ENCODE measurements at regions not wholly inside any gene's neighbourhood (a gene's known extent, or its start where the extent isn't known, plus 50 kb on each side); places are given as distances from the start of the nearest gene placed in this dataset.

DNA sequence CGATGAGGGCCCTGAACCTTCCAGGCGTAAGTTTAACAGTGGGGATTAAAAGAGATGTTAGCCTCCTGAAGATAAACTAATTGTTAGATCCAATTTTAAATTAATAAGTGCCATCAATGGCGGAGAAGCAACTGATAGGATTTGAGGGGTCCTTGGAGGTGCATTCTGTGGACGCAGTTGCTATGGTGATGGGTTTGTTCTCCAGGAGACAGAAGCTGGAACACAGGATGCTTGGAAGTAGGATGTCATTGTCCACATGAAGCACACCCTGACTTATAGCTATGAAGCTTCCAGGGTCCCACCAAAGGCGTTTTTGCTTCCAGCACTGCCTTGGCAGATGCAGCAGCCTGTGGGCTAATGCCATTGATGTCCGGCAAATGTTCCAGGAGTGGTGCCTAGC is 331.0 kb upstream of the IL12A start:
- H3K27me3 ChIP-seq (ENCODE audit: low read length), result 0 out of 2 replicates have a peak, but pooled peaks cover 3% of the 10 kb centered on the region
- no peak overlapping the region for H2AFZ ChIP-seq (ENCODE audit: low read depth, low read length, severe bottlenecking)
- H3K27ac ChIP-seq (ENCODE audit: low read depth, low read length), result no peak overlapping the region
- no peaks in the 10 kb centered on the region for H3F3A ChIP-seq (ENCODE audit: insufficient read depth)
- H3K9me3 ChIP-seq (ENCODE audit: insufficient read depth, low read length), result no peaks in the 10 kb centered on the region; the same call in 1 of the 2 replicates
- no peaks in the 10 kb centered on the region for H3K36me3 ChIP-seq (ENCODE audit: low read length)
- H3K9me2 ChIP-seq (replicated peaks; ENCODE audit: insufficient read depth, low read length), result no peaks in the 10 kb centered on the region
- no peak overlapping the region for H3K9ac ChIP-seq (ENCODE audit: low read length)
- no peaks in the 10 kb centered on the region for H4K20me1 ChIP-seq (ENCODE audit: low read depth, low read length)
- no peak overlapping the region for H3K4me3 ChIP-seq (ENCODE audit: insufficient read depth, low read length, poor library complexity, severe bottlenecking)
- no peak for TF ChIP-seq EZH2phosphoT487 (conservative IDR thresholded peaks at IDR 0.05; ENCODE audit: low read length)
- TF ChIP-seq, protein P1, sequence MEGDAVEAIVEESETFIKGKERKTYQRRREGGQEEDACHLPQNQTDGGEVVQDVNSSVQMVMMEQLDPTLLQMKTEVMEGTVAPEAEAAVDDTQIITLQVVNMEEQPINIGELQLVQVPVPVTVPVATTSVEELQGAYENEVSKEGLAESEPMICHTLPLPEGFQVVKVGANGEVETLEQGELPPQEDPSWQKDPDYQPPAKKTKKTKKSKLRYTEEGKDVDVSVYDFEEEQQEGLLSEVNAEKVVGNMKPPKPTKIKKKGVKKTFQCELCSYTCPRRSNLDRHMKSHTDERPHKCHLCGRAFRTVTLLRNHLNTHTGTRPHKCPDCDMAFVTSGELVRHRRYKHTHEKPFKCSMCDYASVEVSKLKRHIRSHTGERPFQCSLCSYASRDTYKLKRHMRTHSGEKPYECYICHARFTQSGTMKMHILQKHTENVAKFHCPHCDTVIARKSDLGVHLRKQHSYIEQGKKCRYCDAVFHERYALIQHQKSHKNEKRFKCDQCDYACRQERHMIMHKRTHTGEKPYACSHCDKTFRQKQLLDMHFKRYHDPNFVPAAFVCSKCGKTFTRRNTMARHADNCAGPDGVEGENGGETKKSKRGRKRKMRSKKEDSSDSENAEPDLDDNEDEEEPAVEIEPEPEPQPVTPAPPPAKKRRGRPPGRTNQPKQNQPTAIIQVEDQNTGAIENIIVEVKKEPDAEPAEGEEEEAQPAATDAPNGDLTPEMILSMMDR (IDR thresholded peaks at IDR 0.05; ENCODE audit: insufficient read depth, low read length, poor library complexity, severe bottlenecking), result no peak
- H3K4me2 ChIP-seq (ENCODE audit: low read depth, low read length, poor library complexity, severe bottlenecking), result no peak overlapping the region
- H3K79me2 ChIP-seq (ENCODE audit: insufficient read depth, low read length), result no peaks in the 10 kb centered on the region

DNA sequence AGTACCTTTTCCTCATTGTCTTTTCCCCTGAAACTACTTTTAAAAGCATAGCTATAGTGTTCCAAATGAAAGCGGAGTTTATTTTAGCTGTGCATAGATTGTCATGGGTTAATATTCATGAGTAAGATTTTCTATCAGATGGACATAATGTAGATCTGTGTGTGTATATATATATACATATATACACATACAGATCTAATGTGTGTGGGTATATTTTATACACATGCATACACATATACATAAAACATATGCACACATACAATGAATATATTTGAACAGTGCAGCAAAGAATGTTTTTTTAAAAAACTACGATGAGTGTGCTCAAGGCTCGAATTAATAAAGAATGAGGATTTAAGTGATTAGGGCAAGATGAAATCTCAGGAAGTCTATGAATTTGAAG is 328.3 kb upstream of the IL12A start:
- TF ChIP-seq, protein P1 (IDR thresholded peaks at IDR 0.05; ENCODE audit: insufficient read depth, low read length, poor library complexity, severe bottlenecking), result no peak
- TF ChIP-seq EZH2phosphoT487 (conservative IDR thresholded peaks at IDR 0.05; ENCODE audit: low read length), result no peak
- no peak overlapping the region for H3K4me3 ChIP-seq (ENCODE audit: insufficient read depth, low read length, poor library complexity, severe bottlenecking)
- 0 out of 2 replicates have a peak, but pooled peaks cover 3% of the 10 kb centered on the region for H3K27me3 ChIP-seq (ENCODE audit: low read length)
- H3F3A ChIP-seq (ENCODE audit: insufficient read depth), result no peaks in the 10 kb centered on the region
- no peaks in the 10 kb centered on the region for H3K9me2 ChIP-seq (replicated peaks; ENCODE audit: insufficient read depth, low read length)
- no peaks in the 10 kb centered on the region for H4K20me1 ChIP-seq (ENCODE audit: low read depth, low read length)
- H3K4me2 ChIP-seq (ENCODE audit: low read depth, low read length, poor library complexity, severe bottlenecking), result no peak overlapping the region
- no peaks in the 10 kb centered on the region for H3K79me2 ChIP-seq (ENCODE audit: insufficient read depth, low read length)
- H2AFZ ChIP-seq (ENCODE audit: low read depth, low read length, severe bottlenecking), result no peak overlapping the region
- H3K27ac ChIP-seq (ENCODE audit: low read depth, low read length), result no peak overlapping the region
- H3K9me3 ChIP-seq (ENCODE audit: insufficient read depth, low read length), result no peaks in the 10 kb centered on the region; the same call in 1 of the 2 replicates
- H3K9ac ChIP-seq (ENCODE audit: low read length), result no peak overlapping the region
- no peaks in the 10 kb centered on the region for H3K36me3 ChIP-seq (ENCODE audit: low read length)

DNA sequence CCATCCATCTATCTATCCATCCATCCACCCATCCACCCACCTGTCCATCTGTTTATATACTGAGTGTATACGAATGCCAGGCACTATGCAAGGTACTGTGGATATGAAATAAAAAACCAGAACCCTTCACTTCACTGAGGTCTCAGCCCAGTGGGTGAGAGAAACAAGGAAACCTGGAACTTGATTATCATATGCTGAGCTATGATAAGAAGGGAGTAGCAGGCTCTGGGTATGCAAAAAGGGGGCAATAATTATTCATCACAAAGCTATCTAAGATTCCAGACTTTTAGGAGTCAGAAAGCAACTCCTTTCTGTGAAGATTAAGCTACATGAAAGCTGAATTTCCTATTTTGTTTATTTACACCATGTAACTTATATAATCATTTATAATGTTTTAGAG is 327.7 kb upstream of the IL12A start:
- TF ChIP-seq EZH2phosphoT487 (conservative IDR thresholded peaks at IDR 0.05; ENCODE audit: low read length), result no peak
- TF ChIP-seq, protein P1 (IDR thresholded peaks at IDR 0.05; ENCODE audit: insufficient read depth, low read length, poor library complexity, severe bottlenecking), result no peak
- no peak overlapping the region for H3K9ac ChIP-seq (ENCODE audit: low read length)

More for the DNA sequence above, 327.7 kb upstream of the IL12A start:
- Histone ChIP-seq H3K27ac (ENCODE audit: low read depth, low read length) (no peak overlapping the region), H3K27me3 (ENCODE audit: low read length) (0 out of 2 replicates have a peak, but pooled peaks cover 3% of the 10 kb centered on the region), H3K36me3 (ENCODE audit: low read length) (no peaks in the 10 kb centered on the region), H4K20me1 (ENCODE audit: low read depth, low read length) (no peaks in the 10 kb centered on the region), H3F3A (ENCODE audit: insufficient read depth) (no peaks in the 10 kb centered on the region), H3K9me3 (ENCODE audit: insufficient read depth, low read length) (no peaks in the 10 kb centered on the region; the same call in 1 of the 2 replicates), H2AFZ (ENCODE audit: low read depth, low read length, severe bottlenecking) (no peak overlapping the region), H3K9me2 (replicated peaks; ENCODE audit: insufficient read depth, low read length) (no peaks in the 10 kb centered on the region), H3K79me2 (ENCODE audit: insufficient read depth, low read length) (no peaks in the 10 kb centered on the region), H3K4me3 (ENCODE audit: insufficient read depth, low read length, poor library complexity, severe bottlenecking) (no peak overlapping the region), H3K4me2 (ENCODE audit: low read depth, low read length, poor library complexity, severe bottlenecking) (no peak overlapping the region)

Measured in SU-DHL-6 (cell line).